NCI-H2171 treated with DMSO at 0.1 percent for 48 hours (cell line): ENCODE measurements at regions not wholly inside any gene's neighbourhood (a gene's known extent, or its start where the extent isn't known, plus 50 kb on each side); places are given as distances from the start of the nearest gene placed in this dataset.
"Not testable (repeated sequence)": the region's sequence is repeated elsewhere in the genome, so short reads cannot be mapped to it uniquely, and the experiment has no call there.

Source experiments
- DNase-seq: peaks from one replicate; lab custom pipeline; 2025; lab: John Stamatoyannopoulos, UW

DNA sequence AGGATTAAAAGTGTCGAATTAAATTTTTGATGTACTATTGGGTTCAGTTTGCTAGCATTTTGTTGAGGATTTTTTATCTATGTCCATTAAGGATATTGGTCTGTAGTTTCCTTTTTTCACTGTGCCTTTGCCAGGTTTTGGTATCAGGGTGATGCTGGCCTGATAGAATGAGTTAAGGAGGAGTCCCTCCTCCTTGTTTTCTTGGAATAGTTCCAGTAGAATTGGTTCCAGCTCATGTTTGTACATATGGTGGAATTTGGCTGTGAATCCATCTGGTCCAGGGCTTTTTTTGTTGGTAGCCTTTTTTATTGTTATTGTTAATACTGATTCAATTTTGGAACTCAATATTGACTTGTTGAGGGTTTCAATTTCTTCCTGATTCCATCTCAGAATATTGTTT, 141.8 kb downstream of the SIM1 start:
- peak; percentile 4 for DNase-seq

DNA sequence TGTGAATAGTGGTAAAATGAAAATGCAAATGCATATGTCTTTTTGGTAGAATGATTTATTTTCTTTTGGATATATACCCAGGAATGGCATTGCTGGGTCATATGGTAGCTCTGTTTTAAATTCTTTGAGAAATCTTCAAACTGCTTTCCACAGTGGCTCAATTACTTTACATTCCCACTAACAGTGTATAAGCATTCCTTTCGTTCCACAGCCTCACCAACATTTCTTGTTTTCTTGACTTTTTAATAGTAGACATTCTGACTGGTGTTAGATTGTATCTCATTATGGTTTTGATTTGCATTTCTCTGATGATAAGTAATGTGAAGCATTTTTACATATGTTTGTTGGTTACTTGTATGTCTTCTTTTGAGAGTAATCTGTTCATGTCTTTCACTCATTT, 144.0 kb downstream of the SIM1 start:
- no peak for DNase-seq

DNA sequence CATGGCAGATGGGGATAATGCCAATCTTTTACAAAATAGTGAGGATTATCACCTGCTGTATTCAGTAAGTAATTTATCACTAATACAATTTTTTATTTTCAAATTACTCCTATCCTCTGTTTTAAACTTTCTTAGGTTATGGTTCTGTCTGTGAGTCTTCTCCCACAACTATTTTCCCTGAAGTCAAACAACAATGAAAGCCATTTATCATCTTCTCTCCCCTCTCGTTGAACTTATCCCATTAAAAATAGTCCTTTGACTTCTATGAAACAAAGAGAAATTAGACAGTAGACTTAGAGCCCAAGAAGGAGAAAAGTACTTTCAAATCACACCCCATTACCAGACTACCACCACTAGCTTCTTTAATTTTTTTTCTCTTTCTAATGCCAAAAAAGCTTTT, 147.7 kb downstream of the SIM1 start:
- no peak for DNase-seq

DNA sequence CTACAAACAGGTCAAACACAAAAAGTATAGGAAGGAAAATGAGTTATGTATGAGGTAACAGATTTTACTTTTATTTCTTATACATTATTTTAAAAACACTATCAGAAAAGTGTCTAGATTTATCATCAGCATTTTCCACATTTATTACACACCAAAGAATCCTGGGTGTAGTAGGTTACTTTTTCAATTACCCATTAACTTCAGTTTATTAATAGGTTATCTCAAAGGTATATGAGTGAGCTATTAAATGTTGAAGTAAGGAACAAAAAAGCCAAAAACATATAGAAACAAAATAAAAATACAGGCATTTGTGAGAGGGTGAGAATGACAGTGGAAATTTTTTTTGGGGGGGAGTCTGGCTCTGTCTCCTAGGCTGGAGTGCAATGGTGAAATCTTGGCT, 150.5 kb downstream of the SIM1 start:
- no peak for DNase-seq

DNA sequence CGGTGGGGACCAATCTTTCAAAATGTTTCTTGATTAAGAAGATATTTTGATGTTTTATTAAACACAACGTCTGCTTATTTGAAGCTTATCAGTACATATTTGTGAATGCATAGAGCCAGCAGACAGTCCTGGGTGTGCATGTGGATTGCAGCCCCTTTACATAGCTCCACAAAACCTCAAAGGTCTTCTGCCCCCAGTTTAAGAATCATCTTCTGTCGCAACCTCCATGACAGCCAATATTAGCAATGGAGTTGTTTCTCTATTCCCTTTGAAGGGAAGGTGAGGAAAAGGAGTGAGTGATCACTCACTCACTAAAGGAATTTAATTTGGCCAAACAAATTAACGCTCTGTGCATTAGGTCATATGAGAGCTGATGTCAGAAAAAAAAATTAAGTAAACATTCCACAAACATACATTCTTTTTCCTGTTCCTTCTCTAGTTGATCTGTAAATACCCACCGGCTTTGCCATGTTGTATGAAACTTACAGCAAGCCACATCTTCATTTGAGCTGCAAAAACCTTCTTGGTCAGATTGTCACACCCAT, 152.9 kb downstream of the SIM1 start:
- DNase-seq, result no peak

DNA sequence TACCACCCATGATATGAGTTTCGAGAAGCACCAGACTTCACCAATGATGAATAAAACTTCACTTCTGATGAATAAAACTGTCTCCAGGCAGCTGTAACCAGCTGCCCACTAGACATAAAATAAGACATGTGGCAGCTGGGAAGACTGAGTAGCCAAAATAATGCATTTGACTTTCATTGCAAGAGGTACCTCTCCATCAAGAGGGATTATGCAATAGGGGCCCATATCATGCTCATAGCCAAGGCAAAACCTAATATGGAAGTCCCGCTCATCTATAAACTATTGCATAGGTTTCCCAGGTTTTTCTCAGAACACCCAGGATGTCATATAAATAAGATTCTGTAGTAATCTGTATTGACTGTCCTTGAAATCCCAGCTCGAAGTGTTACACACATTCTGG, 155.5 kb downstream of the SIM1 start:
- DNase-seq, result no peak

DNA sequence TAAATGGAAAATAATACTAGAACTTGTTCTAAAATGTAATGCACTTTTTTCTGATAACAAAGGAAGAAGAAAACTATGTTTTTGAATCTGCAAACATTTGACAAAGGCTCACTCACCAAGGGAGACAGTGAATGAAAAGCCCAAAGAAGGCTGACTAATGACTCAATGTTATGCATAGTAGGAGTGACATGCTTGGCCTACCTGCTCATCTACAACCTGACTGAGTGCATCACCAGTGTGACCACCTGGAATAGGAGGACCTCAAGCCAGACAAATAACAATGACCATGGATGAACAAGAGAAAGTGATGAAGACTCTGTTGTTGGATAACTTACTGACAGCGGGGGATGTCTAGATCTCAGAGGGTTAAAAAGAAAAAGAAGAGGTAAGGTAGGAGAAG, 157.2 kb downstream of the SIM1 start:
- no peak for DNase-seq

DNA sequence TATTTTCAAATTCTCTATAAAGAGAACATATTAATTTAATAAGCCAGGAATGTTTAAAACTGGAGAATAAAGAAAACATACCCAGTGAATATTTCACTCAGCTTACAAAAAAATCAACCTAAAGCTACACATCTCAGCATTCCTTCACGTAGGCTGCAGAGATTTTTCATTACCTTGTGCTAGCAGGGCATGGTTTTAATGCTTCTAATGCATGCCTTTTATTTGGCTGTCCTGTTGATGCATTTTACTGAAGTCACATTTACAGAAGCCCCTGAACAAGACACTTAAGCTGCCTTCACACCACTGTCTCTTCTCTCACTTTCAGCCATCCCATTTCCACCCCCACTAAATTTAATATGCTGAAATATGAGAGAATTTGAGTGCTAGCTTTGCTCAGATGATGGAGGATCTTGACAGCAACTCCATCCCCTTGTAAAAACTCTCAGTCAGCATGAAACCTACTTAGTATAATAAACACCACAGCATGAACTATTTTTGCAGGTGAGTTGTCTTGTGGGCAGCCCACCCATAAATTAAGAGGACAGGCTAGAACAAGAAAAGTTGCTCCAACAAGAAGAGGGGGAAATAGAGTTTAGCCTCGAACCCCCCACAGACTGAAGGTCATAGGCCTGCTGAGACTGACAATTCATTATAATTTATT, 159.4 kb downstream of the SIM1 start:
- DNase-seq, result no peak

DNA sequence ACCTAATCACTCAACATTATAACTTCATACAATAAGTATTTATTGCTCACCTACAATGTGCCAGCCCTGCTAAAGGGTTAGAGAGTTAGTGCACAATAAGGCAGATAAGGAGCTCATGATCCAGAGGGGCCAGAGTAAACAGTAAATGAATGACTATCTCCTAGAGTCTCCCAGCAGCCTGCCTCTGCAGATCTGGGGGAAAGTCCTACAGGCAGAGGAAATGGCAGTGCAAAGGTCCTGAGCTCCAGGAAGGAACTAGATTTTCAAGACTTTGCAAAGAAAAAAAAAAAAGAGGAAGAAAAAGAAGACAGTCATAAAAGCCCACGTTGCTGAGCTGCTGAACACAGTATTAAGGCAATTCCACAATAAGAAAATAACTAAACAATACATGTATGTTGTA, 160.1 kb downstream of the SIM1 start:
- DNase-seq, result no peak

DNA sequence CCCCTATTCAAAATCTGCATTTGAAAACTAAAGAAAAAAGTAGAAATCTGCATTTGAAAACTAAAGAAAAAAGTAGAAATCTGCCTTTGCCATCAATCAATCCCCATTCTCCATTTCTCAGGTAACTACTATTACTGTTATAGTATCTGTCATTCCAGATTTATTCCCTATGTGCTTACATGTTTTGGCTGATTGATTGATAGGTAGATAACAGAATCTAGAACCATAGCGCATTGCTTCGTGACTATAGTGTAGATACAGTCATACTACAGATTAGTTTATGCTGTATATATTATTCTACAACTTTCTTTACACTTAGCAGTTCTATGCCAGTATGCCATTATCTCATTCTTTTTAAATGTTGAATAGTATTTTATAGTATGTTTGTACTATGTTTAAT, 163.0 kb downstream of the SIM1 start:
- DNase-seq, result no peak

DNA sequence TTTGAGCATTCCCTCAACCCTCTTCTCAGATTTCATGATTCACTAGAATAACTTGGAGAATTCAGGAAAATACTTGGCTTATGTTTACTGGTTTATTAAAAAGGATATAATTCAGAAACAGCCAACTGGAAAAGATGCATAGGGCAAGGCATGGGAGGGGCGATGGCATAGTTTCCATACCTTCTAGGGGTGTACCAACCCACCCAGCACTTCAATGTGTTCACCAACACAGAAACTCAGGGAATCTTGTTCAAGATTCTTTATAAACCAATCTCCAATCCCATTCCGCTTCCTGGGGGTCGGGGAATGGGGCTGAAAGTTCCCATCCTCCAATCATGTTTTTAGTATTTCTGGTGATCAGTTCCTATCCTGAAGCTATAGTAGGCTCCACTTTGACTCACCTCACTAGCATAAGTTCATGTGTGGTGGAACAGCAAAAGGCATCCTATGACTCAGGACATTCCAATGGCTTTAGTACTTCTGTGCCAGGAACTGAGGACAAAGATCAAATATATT, 164.4 kb downstream of the SIM1 start:
- DNase-seq, result no peak

DNA sequence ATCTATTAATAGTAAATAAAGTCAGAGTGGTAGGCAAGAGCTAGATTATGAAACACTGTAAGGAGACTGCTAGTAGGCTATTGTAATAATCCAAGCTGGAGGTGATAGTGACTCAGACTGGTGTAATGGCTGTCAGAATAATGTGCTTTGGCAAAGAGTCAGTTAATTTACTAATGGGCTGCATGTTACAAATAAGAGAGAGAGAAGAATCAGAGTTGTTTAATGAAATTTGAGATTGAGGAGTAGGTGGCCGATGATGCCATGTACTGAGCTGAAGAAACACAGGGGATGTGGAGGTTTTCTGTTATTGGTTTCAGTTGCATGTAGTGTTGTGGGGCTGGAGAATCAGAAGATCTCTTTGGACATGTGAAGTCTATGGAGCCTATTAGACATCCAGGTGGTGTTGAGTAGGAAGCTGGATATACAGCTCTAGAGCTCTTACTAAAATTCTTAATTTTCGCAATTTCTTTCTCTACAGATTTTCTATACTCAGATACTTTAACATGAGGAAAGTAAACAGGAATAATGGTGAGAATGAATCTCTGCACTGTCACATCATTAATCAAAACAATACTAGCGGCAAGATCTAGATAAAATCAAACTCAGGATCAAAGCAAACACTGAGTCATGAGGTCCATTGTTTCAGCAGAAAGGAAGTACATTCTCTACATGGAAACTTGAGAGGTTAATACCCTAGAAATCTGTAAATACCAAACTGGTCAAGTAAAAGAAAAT, 167.7 kb downstream of the SIM1 start:
- no peak for DNase-seq

DNA sequence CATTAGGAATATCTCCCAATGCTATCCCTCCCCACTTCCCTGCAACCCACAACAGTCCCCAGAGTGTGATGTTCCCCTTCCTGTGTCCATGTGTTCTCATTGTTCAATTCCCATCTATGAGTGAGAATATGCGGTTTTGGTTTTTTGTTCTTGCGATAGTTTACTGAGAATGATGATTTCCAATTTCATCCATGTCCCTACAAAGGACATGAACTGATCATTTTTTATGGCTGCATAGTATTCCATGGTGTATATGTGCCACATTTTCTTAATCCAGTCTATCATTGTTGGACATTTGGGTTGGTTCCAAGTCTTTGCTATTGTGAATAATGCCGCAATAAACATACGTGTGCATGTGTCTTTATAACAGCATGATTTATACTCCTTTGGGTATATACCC, 169.5 kb downstream of the SIM1 start:
- not testable (repeated sequence) for DNase-seq

DNA sequence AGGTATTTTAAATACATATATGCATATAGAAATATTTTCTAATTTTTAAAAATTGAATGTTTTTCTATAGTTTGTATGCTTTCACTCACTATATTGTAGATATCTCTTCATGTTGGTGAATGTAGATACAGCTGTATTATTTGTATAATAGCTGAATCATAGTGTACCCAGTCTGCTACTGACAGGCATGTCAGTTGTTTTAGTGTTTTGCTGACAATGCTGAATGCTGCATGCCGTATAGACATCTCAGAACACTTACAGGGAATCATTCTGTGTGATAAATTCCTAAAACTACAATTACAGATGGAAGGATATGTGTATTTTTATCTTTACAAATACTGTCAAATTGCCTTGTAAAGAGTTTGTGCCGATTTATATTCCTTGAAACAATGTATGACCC, 175.4 kb downstream of the SIM1 start:
- no peak for DNase-seq

DNA sequence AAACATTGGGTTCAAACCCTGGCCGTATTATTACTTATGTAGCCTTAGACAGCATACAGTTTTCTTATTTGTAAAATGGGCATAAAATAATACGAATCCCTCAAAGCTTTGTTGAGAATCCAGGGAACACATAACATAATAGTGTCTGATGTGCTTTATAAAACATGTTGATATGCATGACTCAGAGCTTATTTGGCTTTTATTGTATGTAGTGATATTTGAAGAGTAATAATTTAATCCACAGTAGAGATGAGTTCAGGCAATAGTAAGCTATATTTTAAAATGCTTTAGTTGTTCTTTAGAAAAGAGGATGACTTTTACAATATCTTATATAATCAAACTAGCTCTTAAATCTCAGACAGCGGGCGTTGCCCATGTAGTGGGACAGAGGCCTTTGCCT, 176.4 kb downstream of the SIM1 start:
- DNase-seq, result no peak

DNA sequence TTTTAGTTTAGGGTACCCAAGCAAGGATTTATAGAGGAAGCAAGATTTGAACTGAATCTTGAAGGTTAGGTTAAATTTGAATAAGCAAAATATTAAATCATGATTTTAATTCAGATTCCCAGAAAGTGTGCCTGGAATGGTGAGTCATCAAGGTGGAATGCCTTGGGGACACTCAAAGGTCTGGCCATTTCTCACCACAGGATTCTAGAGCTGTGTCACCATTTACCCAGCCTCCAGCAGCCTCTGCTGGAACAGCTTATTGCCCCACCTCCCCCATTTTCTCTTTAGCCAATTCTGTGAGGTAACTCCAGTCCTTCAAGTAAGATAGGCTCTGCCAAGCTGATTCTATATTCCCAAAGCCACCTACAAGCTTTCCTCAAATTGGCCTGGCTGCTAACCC, 181.4 kb downstream of the SIM1 start:
- DNase-seq, result no peak

DNA sequence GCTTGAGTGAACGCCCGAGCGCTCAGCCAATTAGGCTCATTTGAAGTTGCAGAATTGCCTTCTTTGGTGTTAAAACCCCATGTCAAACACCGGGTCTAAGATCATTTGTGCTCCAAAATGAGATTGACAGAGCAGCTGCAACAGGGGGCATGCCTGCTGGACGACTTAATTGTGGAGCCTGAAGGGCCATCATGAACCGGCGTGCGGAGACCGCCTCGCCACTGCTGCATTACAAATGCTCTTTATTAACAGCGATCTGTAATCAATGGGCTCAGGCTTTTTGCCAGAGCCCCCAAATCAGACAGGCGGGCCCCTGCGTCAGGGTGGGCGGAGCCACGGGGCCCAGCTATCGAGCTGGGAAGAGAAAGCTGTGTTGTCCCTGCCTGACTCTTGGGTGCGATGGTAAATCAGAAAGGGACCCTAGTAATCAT, 183.2 kb downstream of the SIM1 start:
- no peak for DNase-seq

DNA sequence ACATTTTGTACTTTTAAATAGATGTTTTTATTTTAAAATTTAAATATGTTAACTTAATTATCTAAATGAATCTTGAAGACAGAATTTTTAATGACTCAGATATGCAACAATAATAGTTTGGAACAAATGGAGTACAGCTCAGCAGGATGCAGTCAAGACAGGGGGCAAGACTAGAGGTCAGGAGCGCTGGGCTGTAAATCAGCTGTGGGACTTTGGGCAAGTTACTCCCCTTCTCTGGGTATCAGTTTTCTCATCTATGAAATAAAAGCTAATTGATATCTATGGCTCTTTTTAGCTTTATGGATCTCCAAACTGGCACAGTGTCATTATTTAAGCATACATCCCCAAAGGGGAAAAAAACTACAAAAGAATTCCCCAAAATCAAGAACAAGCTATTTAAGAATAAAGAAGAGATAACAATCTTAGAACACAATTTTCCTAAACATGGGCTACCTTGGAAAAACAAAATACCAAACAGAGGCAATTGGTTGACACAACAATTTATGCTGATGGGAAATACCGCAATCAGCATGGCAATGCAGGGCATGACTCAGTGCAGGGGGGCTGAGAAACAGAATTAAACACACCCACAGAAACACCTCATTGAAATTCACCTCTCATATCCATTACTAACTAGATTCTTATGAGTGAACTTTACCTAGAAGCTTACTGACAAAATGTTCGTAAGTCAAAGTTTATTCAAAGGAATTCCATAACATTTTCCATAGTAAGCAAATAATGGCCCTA, 188.2 kb downstream of the SIM1 start:
- no peak for DNase-seq

DNA sequence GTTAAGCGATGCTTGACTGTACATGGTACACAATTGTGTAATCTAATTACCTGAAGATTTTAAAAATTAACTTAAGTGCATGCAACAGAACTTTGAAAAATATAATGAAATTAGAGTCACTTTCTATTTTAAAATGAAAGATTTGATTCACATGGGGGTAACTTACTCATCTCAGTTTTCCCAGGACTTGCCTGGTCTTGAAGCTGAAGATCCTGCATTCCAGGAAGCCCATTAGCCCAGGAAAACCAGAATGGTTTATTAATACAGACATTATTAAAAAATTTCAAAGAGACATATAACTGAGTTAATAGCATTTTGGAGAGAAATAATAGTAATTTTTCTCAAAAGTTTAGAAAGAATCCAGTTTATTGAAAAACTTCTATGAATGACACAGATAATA, 190.6 kb downstream of the SIM1 start:
- DNase-seq, result no peak

DNA sequence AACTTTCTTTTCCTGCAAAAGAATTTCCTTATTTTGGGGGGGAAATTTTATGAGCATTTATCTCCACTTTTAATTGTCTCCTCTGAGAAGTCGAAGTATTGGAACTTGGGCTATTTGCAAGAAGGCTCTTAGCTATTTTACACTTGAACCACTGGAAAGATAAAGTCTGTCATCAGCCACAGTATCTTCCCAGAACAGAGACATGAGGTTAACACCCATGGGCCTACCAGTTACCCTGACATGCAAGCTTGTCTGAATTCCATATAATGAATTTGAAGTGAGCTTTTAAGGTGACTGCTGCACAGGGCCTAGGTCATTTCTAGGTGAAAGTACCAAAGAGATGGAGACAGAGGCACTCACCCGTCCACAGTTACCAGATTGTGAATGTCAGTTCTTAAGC, 193.1 kb downstream of the SIM1 start:
- DNase-seq, result no peak

DNA sequence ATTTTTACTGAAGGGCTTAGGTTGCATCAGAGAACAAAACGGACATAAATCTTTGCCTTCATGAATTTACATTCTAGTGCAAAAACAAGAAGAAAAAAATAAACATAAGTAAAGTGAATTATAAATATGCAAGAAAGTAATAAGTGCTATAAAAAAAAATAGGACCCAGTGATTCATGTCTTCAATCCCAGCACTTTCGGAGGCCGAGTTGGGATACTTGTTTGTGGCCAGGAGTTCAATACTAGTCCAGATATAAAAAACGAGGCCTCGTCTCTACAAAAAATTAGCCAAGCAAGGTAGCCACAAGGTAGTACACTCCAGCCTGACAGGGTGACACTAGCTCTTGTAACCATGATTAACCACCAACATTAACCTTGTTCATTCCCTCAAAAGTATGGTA, 193.5 kb downstream of the SIM1 start:
- DNase-seq, result no peak

DNA sequence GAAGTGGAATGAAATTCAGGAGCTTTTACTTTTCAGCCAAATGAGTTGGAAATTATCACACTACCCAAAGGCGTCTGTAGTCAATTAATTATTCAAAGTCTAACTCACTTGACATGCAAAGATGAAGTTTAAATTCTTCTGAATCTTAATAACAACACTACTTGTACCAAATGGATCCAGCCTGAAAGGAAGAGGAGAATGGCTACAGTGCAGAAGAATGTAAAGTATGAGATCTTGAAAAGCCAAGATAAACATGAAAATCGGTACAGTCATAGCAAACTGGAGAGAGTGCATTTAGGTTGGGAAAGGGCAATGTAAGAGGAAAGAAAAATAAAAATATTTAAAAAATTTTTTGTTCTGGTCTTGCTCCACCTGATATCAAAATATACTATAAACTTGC, 195.5 kb downstream of the SIM1 start:
- DNase-seq, result no peak

DNA sequence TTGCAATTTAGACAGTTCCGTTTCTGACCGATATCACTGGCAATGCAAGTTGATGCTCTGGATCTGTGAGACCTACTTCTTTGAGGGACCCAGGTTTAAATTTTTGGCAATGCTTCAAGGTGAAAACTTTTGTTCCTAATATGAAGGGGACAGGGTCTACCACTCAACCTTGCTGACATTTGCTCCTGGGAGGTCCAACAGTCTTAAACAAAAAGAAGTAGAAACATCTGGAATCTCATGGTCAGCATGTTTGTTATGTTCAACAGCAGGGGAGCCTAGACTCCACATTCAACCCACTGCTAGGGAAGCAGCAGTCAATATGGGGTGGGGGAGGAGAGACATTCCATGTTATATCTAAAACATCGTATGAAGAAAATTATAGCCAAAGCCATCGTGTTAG, 196.4 kb downstream of the SIM1 start:
- DNase-seq, result no peak
